HepG2 (cell line): ENCODE measurements at regions not wholly inside any gene's neighbourhood (a gene's known extent, or its start where the extent isn't known, plus 50 kb on each side); places are given as distances from the start of the nearest gene placed in this dataset.

ENCODE experiments used
- ARHGAP35 ChIP-seq: sonication (generic); formaldehyde crosslinking; IDR thresholded peaks from 2 replicates; pipeline ENCODE4 v1.9.0; 2022; ENCODE audit warnings: mild to moderate bottlenecking, inconsistent platforms, moderate library complexity, missing genetic modification reagents, borderline replicate concordance
- FOXP1 ChIP-seq, 2 experiments: fragments of 450-650 bp in 1 of 2; IDR thresholded peaks; 2 replicates each; pipeline ENCODE4 v1.6.1; 2017 to 2018; ENCODE audit warnings: antibody characterized with exemption in 1 of 2
- JDP2 ChIP-seq: sonication (generic); formaldehyde crosslinking; IDR thresholded peaks from 2 replicates; pipeline ENCODE4 v1.8.1; 2022; ENCODE audit warnings: missing genetic modification reagents, borderline replicate concordance
- LCORL ChIP-seq, 2 experiments: fragments of 450-650 bp in 1 of 2; sonication (generic) in 1 of 2; formaldehyde crosslinking in 1 of 2; IDR thresholded peaks; 2 replicates each; pipeline versions ENCODE4 v1.5.0 to v1.6.1; 2017 to 2020; ENCODE audit warnings: antibody characterized with exemption in 1 of 2, missing genetic modification reagents in 1 of 2
- MATR3 ChIP-seq: sonication (generic); formaldehyde crosslinking; IDR thresholded peaks from 2 replicates; pipeline ENCODE4 v1.4.0; 2020; ENCODE audit warnings: missing genetic modification reagents
- MEF2D ChIP-seq: sonication (generic); formaldehyde crosslinking; IDR thresholded peaks from 2 replicates; pipeline ENCODE4 v1.5.1; 2020; ENCODE audit warnings: mild to moderate bottlenecking, missing genetic modification reagents
- NKX3-1 ChIP-seq: sonication (generic); formaldehyde crosslinking; IDR thresholded peaks from 2 replicates; pipeline ENCODE4 v1.5.0; 2020; ENCODE audit warnings: missing genetic modification reagents
- NPAS2 ChIP-seq: sonication (generic); formaldehyde crosslinking; IDR thresholded peaks from 2 replicates; pipeline ENCODE4 v1.8.0; 2022; ENCODE audit warnings: mild to moderate bottlenecking, missing genetic modification reagents, borderline replicate concordance
- RARA ChIP-seq: IDR thresholded peaks from 2 replicates; pipeline ENCODE4 v1.6.1; 2016; ENCODE audit warnings: missing genetic modification reagents, missing compliant biosample characterization
- SSRP1 ChIP-seq: IDR thresholded peaks from 2 replicates; pipeline ENCODE4 v1.6.1; 2016; ENCODE audit warnings: control low read depth
- TMF1 ChIP-seq: sonication (generic); formaldehyde crosslinking; IDR thresholded peaks from 2 replicates; pipeline ENCODE4 v1.8.1; 2022; ENCODE audit warnings: low read depth, missing genetic modification reagents
- ZFP41 ChIP-seq: sonication (generic); formaldehyde crosslinking; IDR thresholded peaks from 2 replicates; pipeline ENCODE4 v1.4.0; 2020; ENCODE audit warnings: mild to moderate bottlenecking, missing genetic modification reagents, borderline replicate concordance
- ZNF121 ChIP-seq: sonication (generic); formaldehyde crosslinking; IDR thresholded peaks from 2 replicates; pipeline ENCODE4 v1.5.0; 2020; ENCODE audit warnings: mild to moderate bottlenecking, missing genetic modification reagents
- ZNF160 ChIP-seq: sonication (generic); formaldehyde crosslinking; IDR thresholded peaks from 2 replicates; pipeline ENCODE4 v1.8.0; 2022; ENCODE audit warnings: mild to moderate bottlenecking, inconsistent platforms, missing genetic modification reagents
- ZNF24 ChIP-seq: fragments of 450-650 bp; IDR thresholded peaks from 2 replicates; pipeline ENCODE4 v1.6.1; 2017; ENCODE audit warnings: antibody characterized with exemption, mild to moderate bottlenecking
- ZNF598 ChIP-seq: sonication (generic); formaldehyde crosslinking; IDR thresholded peaks from 2 replicates; pipeline ENCODE4 v1.5.1; 2020; ENCODE audit warnings: mild to moderate bottlenecking, missing genetic modification reagents, borderline replicate concordance
- TF ChIP-seq, protein P1 (sequence below): sonication (generic); formaldehyde crosslinking; IDR thresholded peaks from 2 replicates; pipeline ENCODE4 v1.9.0; 2022; ENCODE audit warnings: missing genetic modification reagents, mild to moderate bottlenecking, borderline replicate concordance
- TF ChIP-seq, protein P2 (sequence below): sonication (generic); formaldehyde crosslinking; IDR thresholded peaks from 2 replicates; pipeline ENCODE4 v1.5.0; 2020; ENCODE audit warnings: mild to moderate bottlenecking, missing genetic modification reagents
- TF ChIP-seq, protein P3 (sequence below): sonication (generic); formaldehyde crosslinking; IDR thresholded peaks from 2 replicates; pipeline ENCODE4 v1.5.1; 2020; ENCODE audit warnings: missing genetic modification reagents, mild to moderate bottlenecking, borderline replicate concordance
- TF ChIP-seq, protein P4 (sequence below): sonication (generic); formaldehyde crosslinking; IDR thresholded peaks from 2 replicates; pipeline ENCODE4 v1.4.0; 2020; ENCODE audit warnings: low read depth, mild to moderate bottlenecking, missing genetic modification reagents
- TF ChIP-seq, protein P5 (sequence below): sonication (generic); formaldehyde crosslinking; conservative IDR thresholded peaks from 2 replicates; pipeline ENCODE4 v1.8.0; 2022; ENCODE audit warnings: mild to moderate bottlenecking, moderate library complexity, missing genetic modification reagents

DNA sequence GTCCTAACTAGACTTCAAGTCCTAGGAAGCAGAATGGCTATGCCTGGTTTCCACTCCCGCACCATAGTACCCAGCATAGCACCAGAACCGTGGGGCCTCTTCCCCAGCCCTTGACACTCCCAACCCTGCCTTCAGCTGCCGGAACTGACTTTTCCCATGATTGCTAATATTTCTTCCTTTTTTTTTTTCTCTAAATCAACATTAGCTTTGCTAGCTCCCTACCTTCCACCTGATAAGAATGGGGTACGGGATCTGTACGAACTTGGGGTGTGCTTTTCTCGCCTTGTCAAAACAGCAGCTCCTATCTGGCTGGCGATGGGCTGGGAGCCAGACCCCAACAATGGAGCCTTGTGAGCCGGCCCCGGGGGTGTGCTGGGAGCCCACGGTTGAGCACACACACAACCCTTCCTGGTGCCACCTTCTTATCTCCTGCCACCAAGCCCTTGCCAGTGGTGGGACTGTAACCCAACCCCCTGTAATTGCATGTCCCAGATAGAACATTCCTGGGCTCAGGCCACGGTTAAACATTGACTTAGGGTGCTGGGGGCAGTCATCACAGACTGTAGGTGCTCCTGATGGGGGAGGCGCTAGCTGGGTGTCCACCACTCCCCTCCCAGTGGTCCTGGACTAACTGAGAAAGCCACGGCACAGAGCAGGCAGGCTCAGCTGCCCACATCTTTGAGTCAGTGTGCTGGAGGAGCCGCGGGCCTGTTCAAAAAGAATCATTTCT is 213.0 kb upstream of the HAAO start (continued):
- 0 out of 2 replicates have a peak, but pooled peaks have one; percentile 32 for TF ChIP-seq ZNF598 (CRISPR knock-in tag)
- peak; percentile 9; the same call in 1 of the 2 replicates for TF ChIP-seq ZNF121 (CRISPR knock-in tag)
- TF ChIP-seq LCORL (IDR thresholded peaks at IDR 0.05) = 0 out of 2 replicates have a peak, but pooled peaks have one; percentile 13
- peak; percentile 87; the same call in 1 of the 2 replicates for TF ChIP-seq LCORL (CRISPR knock-in tag; IDR thresholded peaks at IDR 0.05)
- TF ChIP-seq NPAS2 (CRISPR knock-in tag) = no peak
- TF ChIP-seq MATR3 (CRISPR knock-in tag) = no peak
- TF ChIP-seq, protein P1, sequence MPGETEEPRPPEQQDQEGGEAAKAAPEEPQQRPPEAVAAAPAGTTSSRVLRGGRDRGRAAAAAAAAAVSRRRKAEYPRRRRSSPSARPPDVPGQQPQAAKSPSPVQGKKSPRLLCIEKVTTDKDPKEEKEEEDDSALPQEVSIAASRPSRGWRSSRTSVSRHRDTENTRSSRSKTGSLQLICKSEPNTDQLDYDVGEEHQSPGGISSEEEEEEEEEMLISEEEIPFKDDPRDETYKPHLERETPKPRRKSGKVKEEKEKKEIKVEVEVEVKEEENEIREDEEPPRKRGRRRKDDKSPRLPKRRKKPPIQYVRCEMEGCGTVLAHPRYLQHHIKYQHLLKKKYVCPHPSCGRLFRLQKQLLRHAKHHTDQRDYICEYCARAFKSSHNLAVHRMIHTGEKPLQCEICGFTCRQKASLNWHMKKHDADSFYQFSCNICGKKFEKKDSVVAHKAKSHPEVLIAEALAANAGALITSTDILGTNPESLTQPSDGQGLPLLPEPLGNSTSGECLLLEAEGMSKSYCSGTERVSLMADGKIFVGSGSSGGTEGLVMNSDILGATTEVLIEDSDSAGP (CRISPR knock-in tag) = peak; percentile 78; the same call in 1 of the 2 replicates
- peak; percentile 51 for TF ChIP-seq MEF2D (CRISPR knock-in tag)
- TF ChIP-seq, protein P2, sequence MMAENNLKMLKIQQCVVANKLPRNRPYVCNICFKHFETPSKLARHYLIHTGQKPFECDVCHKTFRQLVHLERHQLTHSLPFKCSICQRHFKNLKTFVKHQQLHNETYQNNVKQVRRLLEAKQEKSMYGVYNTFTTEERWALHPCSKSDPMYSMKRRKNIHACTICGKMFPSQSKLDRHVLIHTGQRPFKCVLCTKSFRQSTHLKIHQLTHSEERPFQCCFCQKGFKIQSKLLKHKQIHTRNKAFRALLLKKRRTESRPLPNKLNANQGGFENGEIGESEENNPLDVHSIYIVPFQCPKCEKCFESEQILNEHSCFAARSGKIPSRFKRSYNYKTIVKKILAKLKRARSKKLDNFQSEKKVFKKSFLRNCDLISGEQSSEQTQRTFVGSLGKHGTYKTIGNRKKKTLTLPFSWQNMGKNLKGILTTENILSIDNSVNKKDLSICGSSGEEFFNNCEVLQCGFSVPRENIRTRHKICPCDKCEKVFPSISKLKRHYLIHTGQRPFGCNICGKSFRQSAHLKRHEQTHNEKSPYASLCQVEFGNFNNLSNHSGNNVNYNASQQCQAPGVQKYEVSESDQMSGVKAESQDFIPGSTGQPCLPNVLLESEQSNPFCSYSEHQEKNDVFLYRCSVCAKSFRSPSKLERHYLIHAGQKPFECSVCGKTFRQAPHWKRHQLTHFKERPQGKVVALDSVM = peak; percentile 36; the same call in 1 of the 2 replicates
- TF ChIP-seq NKX3-1 (CRISPR knock-in tag) = peak; percentile 67; the same call in 1 of the 2 replicates
- no peak for TF ChIP-seq ARHGAP35 (CRISPR knock-in tag)
- TF ChIP-seq FOXP1 (IDR thresholded peaks at IDR 0.05) = no peak
- TF ChIP-seq FOXP1 (CRISPR knock-in tag; IDR thresholded peaks at IDR 0.05) = peak; percentile 7; the same call in 1 of the 2 replicates
- peak; percentile 81; the same call in 1 of the 2 replicates for TF ChIP-seq ZNF160 (CRISPR knock-in tag)
- TF ChIP-seq SSRP1 (CRISPR knock-in tag) = no peak; the same call in 1 of the 2 replicates
- no peak for TF ChIP-seq ZNF24
- no peak for TF ChIP-seq JDP2 (CRISPR knock-in tag)
- no peak for TF ChIP-seq TMF1
- TF ChIP-seq RARA = peak; percentile 72
- TF ChIP-seq, protein P3, sequence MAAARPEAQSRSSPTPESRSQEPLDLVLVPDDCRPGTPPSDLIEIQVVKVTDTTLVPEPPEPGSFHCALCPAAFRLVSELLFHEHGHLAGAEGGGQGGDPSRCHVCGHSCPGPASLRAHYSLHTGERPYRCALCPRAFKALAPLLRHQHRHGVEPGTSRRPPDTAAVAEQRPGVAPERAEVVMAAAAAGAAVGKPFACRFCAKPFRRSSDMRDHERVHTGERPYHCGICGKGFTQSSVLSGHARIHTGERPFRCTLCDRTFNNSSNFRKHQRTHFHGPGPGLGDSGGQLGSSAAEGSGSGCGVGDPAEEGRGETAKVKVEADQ (CRISPR knock-in tag) = peak; percentile 59; the same call in 1 of the 2 replicates
- no peak for TF ChIP-seq ZFP41 (CRISPR knock-in tag)
- TF ChIP-seq, protein P4, sequence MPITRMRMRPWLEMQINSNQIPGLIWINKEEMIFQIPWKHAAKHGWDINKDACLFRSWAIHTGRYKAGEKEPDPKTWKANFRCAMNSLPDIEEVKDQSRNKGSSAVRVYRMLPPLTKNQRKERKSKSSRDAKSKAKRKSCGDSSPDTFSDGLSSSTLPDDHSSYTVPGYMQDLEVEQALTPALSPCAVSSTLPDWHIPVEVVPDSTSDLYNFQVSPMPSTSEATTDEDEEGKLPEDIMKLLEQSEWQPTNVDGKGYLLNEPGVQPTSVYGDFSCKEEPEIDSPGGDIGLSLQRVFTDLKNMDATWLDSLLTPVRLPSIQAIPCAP (CRISPR knock-in tag) = no peak
- TF ChIP-seq, protein P5, sequence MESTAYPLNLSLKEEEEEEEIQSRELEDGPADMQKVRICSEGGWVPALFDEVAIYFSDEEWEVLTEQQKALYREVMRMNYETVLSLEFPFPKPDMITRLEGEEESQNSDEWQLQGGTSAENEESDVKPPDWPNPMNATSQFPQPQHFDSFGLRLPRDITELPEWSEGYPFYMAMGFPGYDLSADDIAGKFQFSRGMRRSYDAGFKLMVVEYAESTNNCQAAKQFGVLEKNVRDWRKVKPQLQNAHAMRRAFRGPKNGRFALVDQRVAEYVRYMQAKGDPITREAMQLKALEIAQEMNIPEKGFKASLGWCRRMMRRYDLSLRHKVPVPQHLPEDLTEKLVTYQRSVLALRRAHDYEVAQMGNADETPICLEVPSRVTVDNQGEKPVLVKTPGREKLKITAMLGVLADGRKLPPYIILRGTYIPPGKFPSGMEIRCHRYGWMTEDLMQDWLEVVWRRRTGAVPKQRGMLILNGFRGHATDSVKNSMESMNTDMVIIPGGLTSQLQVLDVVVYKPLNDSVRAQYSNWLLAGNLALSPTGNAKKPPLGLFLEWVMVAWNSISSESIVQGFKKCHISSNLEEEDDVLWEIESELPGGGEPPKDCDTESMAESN (CRISPR knock-in tag) = no peak
